ENCODE measurements at regions not wholly inside any gene's neighbourhood (a gene's known extent, or its start where the extent isn't known, plus 50 kb on each side); places are given as distances from the start of the nearest gene placed in this dataset.

DNA sequence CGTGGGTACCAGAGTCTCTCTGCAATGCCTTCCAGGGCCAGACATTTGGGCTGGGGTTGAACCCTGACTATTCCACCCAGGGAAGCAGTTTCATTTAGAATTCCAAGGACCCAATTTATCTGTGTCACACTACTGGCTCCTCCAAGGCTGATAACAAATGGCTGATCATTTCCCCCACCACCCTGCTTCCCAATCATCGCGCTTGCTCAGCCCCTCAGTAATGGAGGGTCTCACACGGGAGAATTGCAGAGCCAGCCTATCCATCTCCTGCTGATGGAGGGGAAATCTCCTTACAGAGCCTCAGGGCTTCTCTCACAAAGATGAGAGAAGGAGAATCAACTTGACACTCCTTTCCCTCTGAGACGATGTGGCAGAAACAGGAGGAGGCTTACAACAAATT, 78.4 kb upstream of the WSCD2 start:
- TF ChIP-seq ADNP (tag; IDR thresholded peaks at IDR 0.05) (no peak), CHD1 (IDR thresholded peaks at IDR 0.05; ENCODE audit: low read length) (no peak)
- TF ChIP-seq, protein P1, sequence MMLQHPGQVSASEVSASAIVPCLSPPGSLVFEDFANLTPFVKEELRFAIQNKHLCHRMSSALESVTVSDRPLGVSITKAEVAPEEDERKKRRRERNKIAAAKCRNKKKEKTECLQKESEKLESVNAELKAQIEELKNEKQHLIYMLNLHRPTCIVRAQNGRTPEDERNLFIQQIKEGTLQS (IDR thresholded peaks at IDR 0.05): no peak
- TF ChIP-seq, protein P1 (CRISPR knock-in tag; conservative IDR thresholded peaks at IDR 0.05): no peak

Data from K562 (cell line).